Activated effector memory CD4-positive, alpha-beta T cell treated with anti-CD3 and anti-CD28 coated beads, Interleukin-2, amount 50 U/mL, for 16 hours (primary cell): ENCODE measurements at regions not wholly inside any gene's neighbourhood (a gene's known extent, or its start where the extent isn't known, plus 50 kb on each side); places are given as distances from the start of the nearest gene placed in this dataset.

Experiments
- DNase-seq: peaks from one replicate; pipeline ENCODE4 v3.0.0-alpha.2; 2020

GRCh38 chr15:98025237-98025636, 64.7 kb downstream of the ARRDC4 start:
- no peak for DNase-seq

GRCh38 chr15:98034731-98035130, 74.2 kb downstream of the ARRDC4 start:
- no peak for DNase-seq

GRCh38 chr15:98035134-98035533, 74.6 kb downstream of the ARRDC4 start:
- no peak for DNase-seq

GRCh38 chr15:98035577-98036010, 75.1 kb downstream of the ARRDC4 start:
- no peak for DNase-seq

GRCh38 chr15:98039596-98039995, 79.1 kb downstream of the ARRDC4 start:
- DNase-seq: no peak

GRCh38 chr15:98040146-98040545, 79.6 kb downstream of the ARRDC4 start:
- DNase-seq: no peak

- no peak for DNase-seq
Measured at GRCh38 chr15:98043160-98044014, 82.9 kb downstream of the ARRDC4 start.

GRCh38 chr15:98051734-98052133, 91.2 kb downstream of the ARRDC4 start:
- no peak for DNase-seq

GRCh38 chr15:98057453-98057852, 97.0 kb downstream of the ARRDC4 start:
- DNase-seq: no peak

GRCh38 chr15:98062869-98063268, 102.4 kb downstream of the ARRDC4 start:
- DNase-seq: no peak

- DNase-seq: no peak
Measured at GRCh38 chr15:98063315-98063714, 102.8 kb downstream of the ARRDC4 start.

- no peak for DNase-seq
Measured at GRCh38 chr15:98063871-98064270, 103.4 kb downstream of the ARRDC4 start.

GRCh38 chr15:98067339-98067738, 106.8 kb downstream of the ARRDC4 start:
- DNase-seq: no peak

GRCh38 chr15:98069256-98069655, 108.8 kb downstream of the ARRDC4 start:
- DNase-seq: no peak

- no peak for DNase-seq
Measured at GRCh38 chr15:98070137-98070536, 109.6 kb downstream of the ARRDC4 start.

- no peak for DNase-seq
Measured at GRCh38 chr15:98071786-98072185, 111.3 kb downstream of the ARRDC4 start.

- no peak for DNase-seq
Measured at GRCh38 chr15:98075441-98075840, 114.9 kb downstream of the ARRDC4 start.

- DNase-seq: no peak
Measured at GRCh38 chr15:98076021-98076816, 115.7 kb downstream of the ARRDC4 start.

- DNase-seq: no peak
Measured at GRCh38 chr15:98077186-98077585, 116.7 kb downstream of the ARRDC4 start.

- DNase-seq: no peak
Measured at GRCh38 chr15:98080791-98081190, 120.3 kb downstream of the ARRDC4 start.

- no peak for DNase-seq
Measured at GRCh38 chr15:98083203-98083910, 122.9 kb downstream of the ARRDC4 start.

- no peak for DNase-seq
Measured at GRCh38 chr15:98085003-98085639, 124.6 kb downstream of the ARRDC4 start.
